Ovary (tissue), 3 donors: ENCODE measurements at regions not wholly inside any gene's neighbourhood (a gene's known extent, or its start where the extent isn't known, plus 50 kb on each side); places are given as distances from the start of the nearest gene placed in this dataset.

Experiments used
- EP300 ChIP-seq: sonication (generic); formaldehyde crosslinking; IDR thresholded peaks from one replicate; pipeline ENCODE4 v1.6.1; 2017; ENCODE audit warnings: antibody characterized with exemption
- TF ChIP-seq, protein P1 (sequence below), 3 donors: fragments of 450-650 bp in 2 of 3; fragments of 200-600 bp in 1 of 3; IDR thresholded peaks; one replicate each; pipeline versions ENCODE4 v1.5.1 to v1.8.0; 2016 to 2022; ENCODE audit warnings: antibody characterized with exemption in 3 of 3, mild to moderate bottlenecking in 1 of 3
- donor health status: DM: no; HTN: no; CAD: no.

DNA sequence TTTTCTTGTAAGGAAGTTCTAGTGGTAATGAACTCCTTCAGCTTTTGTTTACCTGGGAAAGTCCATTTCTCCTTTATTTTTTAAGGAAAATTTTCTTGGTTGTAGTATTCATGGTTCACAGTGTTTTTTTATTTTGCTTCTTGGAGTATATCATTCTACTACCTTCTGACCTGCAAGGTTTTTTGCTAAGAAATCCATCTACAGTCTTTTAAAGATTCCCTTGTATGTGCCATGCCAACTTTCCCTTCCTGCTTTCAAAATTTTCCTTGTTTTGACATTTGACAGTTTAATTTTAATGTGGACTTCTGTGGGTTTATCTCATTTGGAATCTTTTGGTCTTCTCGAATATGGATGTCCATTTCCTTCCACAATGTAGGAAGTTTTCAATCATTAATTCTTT is 855.6 kb downstream of the TBC1D32 start:
- TF ChIP-seq, protein P1, sequence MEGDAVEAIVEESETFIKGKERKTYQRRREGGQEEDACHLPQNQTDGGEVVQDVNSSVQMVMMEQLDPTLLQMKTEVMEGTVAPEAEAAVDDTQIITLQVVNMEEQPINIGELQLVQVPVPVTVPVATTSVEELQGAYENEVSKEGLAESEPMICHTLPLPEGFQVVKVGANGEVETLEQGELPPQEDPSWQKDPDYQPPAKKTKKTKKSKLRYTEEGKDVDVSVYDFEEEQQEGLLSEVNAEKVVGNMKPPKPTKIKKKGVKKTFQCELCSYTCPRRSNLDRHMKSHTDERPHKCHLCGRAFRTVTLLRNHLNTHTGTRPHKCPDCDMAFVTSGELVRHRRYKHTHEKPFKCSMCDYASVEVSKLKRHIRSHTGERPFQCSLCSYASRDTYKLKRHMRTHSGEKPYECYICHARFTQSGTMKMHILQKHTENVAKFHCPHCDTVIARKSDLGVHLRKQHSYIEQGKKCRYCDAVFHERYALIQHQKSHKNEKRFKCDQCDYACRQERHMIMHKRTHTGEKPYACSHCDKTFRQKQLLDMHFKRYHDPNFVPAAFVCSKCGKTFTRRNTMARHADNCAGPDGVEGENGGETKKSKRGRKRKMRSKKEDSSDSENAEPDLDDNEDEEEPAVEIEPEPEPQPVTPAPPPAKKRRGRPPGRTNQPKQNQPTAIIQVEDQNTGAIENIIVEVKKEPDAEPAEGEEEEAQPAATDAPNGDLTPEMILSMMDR (IDR thresholded peaks at IDR 0.05): no peak
- no peak for TF ChIP-seq EP300
